HG03571 (cell line): ENCODE measurements at regions not wholly inside any gene's neighbourhood (a gene's known extent, or its start where the extent isn't known, plus 50 kb on each side); places are given as distances from the start of the nearest gene placed in this dataset.

Experiments used
- ATAC-seq: cut with Tn5 transposase; IDR thresholded peaks from one replicate; pipeline ENCODE4 v1.9.1; 2021; ENCODE audit not compliant: unreplicated experiment

GRCh38 chr11:103623933-103624332 lies 412.5 kb upstream of the DDI1 start:
- no peak for ATAC-seq

- ATAC-seq: no peak
These were observed 411.5 kb upstream of the DDI1 start for GRCh38 chr11:103624708-103625623.

- no peak for ATAC-seq
These were observed 410.8 kb upstream of the DDI1 start for GRCh38 chr11:103625624-103625965.

GRCh38 chr11:103628121-103628520 lies 408.3 kb upstream of the DDI1 start:
- ATAC-seq: no peak

- no peak for ATAC-seq
These were observed 404.6 kb upstream of the DDI1 start for GRCh38 chr11:103631841-103632240.

- ATAC-seq: no peak
These were observed 403.2 kb upstream of the DDI1 start for GRCh38 chr11:103633068-103633788.

- ATAC-seq: no peak
These were observed 402.4 kb upstream of the DDI1 start for GRCh38 chr11:103633819-103634590.

GRCh38 chr11:103636232-103636631 lies 400.2 kb upstream of the DDI1 start:
- no peak for ATAC-seq

GRCh38 chr11:103637295-103637694 lies 399.1 kb upstream of the DDI1 start:
- ATAC-seq: no peak

- ATAC-seq: no peak
These were observed 398.6 kb upstream of the DDI1 start for GRCh38 chr11:103637831-103638230.

GRCh38 chr11:103644676-103645075 lies 391.8 kb upstream of the DDI1 start:
- ATAC-seq: no peak

GRCh38 chr11:103648054-103648453 lies 388.4 kb upstream of the DDI1 start:
- no peak for ATAC-seq

GRCh38 chr11:103648670-103649400 lies 387.6 kb upstream of the DDI1 start:
- ATAC-seq: no peak

- no peak for ATAC-seq
These were observed 387.0 kb upstream of the DDI1 start for GRCh38 chr11:103649401-103649895.

GRCh38 chr11:103650330-103650729 lies 386.1 kb upstream of the DDI1 start:
- no peak for ATAC-seq

- ATAC-seq: no peak
These were observed 385.0 kb upstream of the DDI1 start for GRCh38 chr11:103651341-103651998.

- no peak for ATAC-seq
These were observed 384.4 kb upstream of the DDI1 start for GRCh38 chr11:103652013-103652412.

GRCh38 chr11:103656382-103656781 lies 380.1 kb upstream of the DDI1 start:
- no peak for ATAC-seq

GRCh38 chr11:103659206-103659618 lies 377.2 kb upstream of the DDI1 start:
- no peak for ATAC-seq

GRCh38 chr11:103659743-103660142 lies 376.7 kb upstream of the DDI1 start:
- ATAC-seq: no peak
